ENCODE measurements at regions not wholly inside any gene's neighbourhood (a gene's known extent, or its start where the extent isn't known, plus 50 kb on each side); places are given as distances from the start of the nearest gene placed in this dataset.

- intact Hi-C loops (cut with micrococcal nuclease), result no loop called here
- no peaks in the 10 kb centered on the region for H3K9me3 ChIP-seq (replicated peaks; ENCODE audit: control insufficient read depth, insufficient read depth, low read depth, low read length)
- H3K4me3 ChIP-seq, result no peak overlapping the region
- peaks cover 7 to 12% of the 10 kb centered on the region in 2 experiments; a peak in 4 of 5 replicates for H3K4me1 ChIP-seq (replicated peaks in 1 of 2; ENCODE audit: control insufficient read depth in 2 of 2, insufficient read depth in 2 of 2, low read length in 2 of 2)
- BruUV-seq (replicated peaks), result no TSS peak
- no peaks in the 10 kb centered on the region for H4K20me1 ChIP-seq (replicated peaks; ENCODE audit: control insufficient read depth, insufficient read depth, low read length)
- H3K9ac ChIP-seq (ENCODE audit: insufficient read depth in 1 of 2, low read depth in 2 of 2, low read length in 2 of 2), result no peak overlapping the region
- in situ Hi-C loops (cut with MboI), result no loop called here
- ATAC-seq (no peak), FAIRE-seq (no peak), DNase-seq (ENCODE audit: extremely low read depth in 1 of 4, low spot score in 3 of 4) (no peak)
- H3K27ac ChIP-seq (ENCODE audit: extremely low read depth, low read depth, low read length), result no peak overlapping the region
- H3K9me1 ChIP-seq (ENCODE audit: control insufficient read depth, insufficient read depth, low read length), result no peaks in the 10 kb centered on the region
- H2AFZ ChIP-seq (ENCODE audit: low read depth, low read length), result no peak overlapping the region
- TF ChIP-seq, protein P1, sequence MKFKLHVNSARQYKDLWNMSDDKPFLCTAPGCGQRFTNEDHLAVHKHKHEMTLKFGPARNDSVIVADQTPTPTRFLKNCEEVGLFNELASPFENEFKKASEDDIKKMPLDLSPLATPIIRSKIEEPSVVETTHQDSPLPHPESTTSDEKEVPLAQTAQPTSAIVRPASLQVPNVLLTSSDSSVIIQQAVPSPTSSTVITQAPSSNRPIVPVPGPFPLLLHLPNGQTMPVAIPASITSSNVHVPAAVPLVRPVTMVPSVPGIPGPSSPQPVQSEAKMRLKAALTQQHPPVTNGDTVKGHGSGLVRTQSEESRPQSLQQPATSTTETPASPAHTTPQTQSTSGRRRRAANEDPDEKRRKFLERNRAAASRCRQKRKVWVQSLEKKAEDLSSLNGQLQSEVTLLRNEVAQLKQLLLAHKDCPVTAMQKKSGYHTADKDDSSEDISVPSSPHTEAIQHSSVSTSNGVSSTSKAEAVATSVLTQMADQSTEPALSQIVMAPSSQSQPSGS (CRISPR knock-in tag; IDR thresholded peaks at IDR 0.05), result no peak
- TF ChIP-seq YBX1 (IDR thresholded peaks at IDR 0.05), result no peak
- ChIA-PET POLR2A (interaction anchor here (0.8 to 3.1 kb wide), 3 partner anchors 10 to 207 kb away, joined by 3 to 9 read pairs (median 4); no protein-coding TSS in a partner anchor), CTCF (ENCODE audit: low intra/inter-chr PET ratio) (no interaction called here)
- 58% methylated on average over 3 of the region's 3 CpGs for WGBS (ENCODE audit: insufficient coverage, low coverage, missing lambda C conversion rate)
- no peak overlapping the region for H3K4me2 ChIP-seq (ENCODE audit: insufficient read depth, low read length)
- no peaks in the 10 kb centered on the region for H3K79me2 ChIP-seq (ENCODE audit: control insufficient read depth, insufficient read depth, low read length)
- H3K36me3 ChIP-seq (ENCODE audit: control insufficient read depth, insufficient read depth, low read length), result no peaks in the 10 kb centered on the region; the same call in 2 of the 3 replicates
- no peaks in the 10 kb centered on the region for H3K27me3 ChIP-seq (ENCODE audit: control insufficient read depth in 2 of 2, insufficient read depth in 2 of 2, low read length in 2 of 2)
Observed at GRCh38 chr1:84090447-84091245, 53.4 kb upstream of the PRKACB start.

DNA sequence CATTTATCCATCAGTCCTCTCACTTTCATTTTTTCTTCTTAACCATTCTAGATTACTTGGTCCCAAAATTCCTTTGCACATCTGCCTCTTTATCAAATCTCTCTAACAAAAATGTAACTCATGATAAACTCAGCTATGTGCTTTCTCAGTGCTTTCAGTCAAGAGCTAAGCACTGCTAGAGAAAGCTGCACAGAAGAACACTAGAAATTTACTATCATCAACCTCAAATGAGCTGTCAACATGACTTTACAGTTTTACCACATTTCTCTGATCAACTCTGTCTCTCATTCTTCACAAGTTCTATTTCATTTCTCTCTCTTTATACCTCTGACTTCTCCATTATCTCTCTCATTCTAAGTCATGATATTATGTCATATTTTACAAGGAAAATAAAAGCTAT, 54.2 kb upstream of the PRKACB start:
- peaks cover 7 to 12% of the 10 kb centered on the region in 2 experiments; a peak in 4 of 5 replicates for H3K4me1 ChIP-seq (replicated peaks in 1 of 2; ENCODE audit: control insufficient read depth in 2 of 2, insufficient read depth in 2 of 2, low read length in 2 of 2)
- intact Hi-C loops (cut with micrococcal nuclease) (no loop called here), in situ Hi-C loops (cut with MboI) (no loop called here)
- H3K27me3 ChIP-seq (ENCODE audit: control insufficient read depth in 2 of 2, insufficient read depth in 2 of 2, low read length in 2 of 2), result no peaks in the 10 kb centered on the region
- H3K9ac ChIP-seq (ENCODE audit: insufficient read depth in 1 of 2, low read depth in 2 of 2, low read length in 2 of 2), result no peak overlapping the region
- H3K27ac ChIP-seq (ENCODE audit: extremely low read depth, low read depth, low read length), result no peak overlapping the region
- FAIRE-seq, result no peak
- ChIA-PET POLR2A (interaction anchor here (0.8 to 3.1 kb wide), 5 partner anchors 10 to 208 kb away, joined by 3 to 9 read pairs (median 4); no protein-coding TSS in a partner anchor), CTCF (ENCODE audit: low intra/inter-chr PET ratio) (no interaction called here)
- no peak for DNase-seq (ENCODE audit: extremely low read depth in 1 of 4, low spot score in 3 of 4)
- no peak overlapping the region for H2AFZ ChIP-seq (ENCODE audit: low read depth, low read length)
- BruUV-seq (replicated peaks), result no TSS peak
- H3K79me2 ChIP-seq (ENCODE audit: control insufficient read depth, insufficient read depth, low read length), result no peaks in the 10 kb centered on the region
- H3K36me3 ChIP-seq (ENCODE audit: control insufficient read depth, insufficient read depth, low read length), result no peaks in the 10 kb centered on the region; the same call in 2 of the 3 replicates
- no peak overlapping the region for H3K4me2 ChIP-seq (ENCODE audit: insufficient read depth, low read length)
- no peaks in the 10 kb centered on the region for H3K9me1 ChIP-seq (ENCODE audit: control insufficient read depth, insufficient read depth, low read length)
- TF ChIP-seq NKRF (IDR thresholded peaks at IDR 0.05; ENCODE audit: borderline replicate concordance) (no peak), TFAM (CRISPR knock-in tag; conservative IDR thresholded peaks at IDR 0.05) (no peak), RFX1 (IDR thresholded peaks at IDR 0.05) (no peak), ZBTB5 (IDR thresholded peaks at IDR 0.05) (no peak), MAFG (tag; conservative IDR thresholded peaks at IDR 0.05) (peak; percentile 41; the same call in 1 of the 2 replicates), GTF2F1 (IDR thresholded peaks at IDR 0.05; ENCODE audit: low read depth, low read length) (no peak), FOSL1 (tag; conservative IDR thresholded peaks at IDR 0.05) (0 out of 2 replicates have a peak, but pooled peaks have one; percentile 24)
- ATAC-seq, result no peak
- no peaks in the 10 kb centered on the region for H4K20me1 ChIP-seq (replicated peaks; ENCODE audit: control insufficient read depth, insufficient read depth, low read length)
- no peak overlapping the region for H3K4me3 ChIP-seq
- no peaks in the 10 kb centered on the region for H3K9me3 ChIP-seq (replicated peaks; ENCODE audit: control insufficient read depth, insufficient read depth, low read depth, low read length)

Data from K562 (cell line).